HG02870 (cell line): ENCODE measurements at regions not wholly inside any gene's neighbourhood (a gene's known extent, or its start where the extent isn't known, plus 50 kb on each side); places are given as distances from the start of the nearest gene placed in this dataset.
"Not testable (repeated sequence)": the region's sequence is repeated elsewhere in the genome, so short reads cannot be mapped to it uniquely, and the experiment has no call there.

Experiments
- ATAC-seq: cut with Tn5 transposase; IDR thresholded peaks from one replicate; pipeline ENCODE4 v1.9.1; 2021; ENCODE audit warnings: mild to moderate bottlenecking, moderate library complexity; ENCODE audit not compliant: unreplicated experiment

GRCh38 chr2:194095359-194095758, 1561.7 kb upstream of the SLC39A10 start:
- no peak for ATAC-seq

- no peak for ATAC-seq
Measured at GRCh38 chr2:194090251-194090905, 1566.6 kb upstream of the SLC39A10 start.

GRCh38 chr2:194087089-194087958, 1569.7 kb upstream of the SLC39A10 start:
- ATAC-seq = no peak

GRCh38 chr2:194086129-194086528, 1570.9 kb upstream of the SLC39A10 start:
- ATAC-seq = no peak

DNA sequence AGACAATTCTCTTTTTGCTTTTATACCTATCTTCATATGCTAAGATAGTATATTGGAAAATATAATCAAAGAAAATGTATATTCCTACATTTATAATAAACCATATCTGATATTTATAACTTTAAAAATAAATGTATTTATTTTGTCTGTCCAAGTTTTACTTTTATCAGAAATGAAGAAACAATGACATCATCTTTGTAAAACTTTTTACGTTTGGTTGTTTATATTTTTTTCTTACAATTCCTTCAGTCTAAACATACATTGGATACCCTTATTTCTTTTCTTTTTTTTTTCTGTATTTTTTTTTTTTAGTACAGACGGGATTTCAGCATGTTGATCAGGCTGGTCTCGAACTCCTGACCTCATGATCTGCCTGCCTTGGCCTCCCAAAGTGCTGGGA, 1577.0 kb upstream of the SLC39A10 start:
- no peak for ATAC-seq

DNA sequence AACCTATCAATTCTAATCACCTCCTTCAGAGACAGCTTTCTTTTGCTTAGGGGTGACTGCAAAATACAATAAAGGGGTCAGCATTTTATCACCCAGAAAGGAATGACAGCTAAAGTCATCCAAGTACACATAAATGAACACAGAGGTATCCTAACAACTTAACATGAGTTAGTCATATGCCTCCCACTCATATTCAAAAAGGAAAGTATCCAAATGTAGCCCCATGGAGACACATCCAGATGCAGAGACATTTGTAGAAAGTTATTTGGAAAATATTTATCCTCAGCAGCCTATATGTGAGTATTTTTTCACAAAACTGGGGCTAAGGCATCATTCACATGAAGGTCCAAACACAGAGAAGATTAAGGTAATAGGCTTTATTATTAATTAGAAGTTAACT, 1579.7 kb upstream of the SLC39A10 start:
- no peak for ATAC-seq

GRCh38 chr2:194062401-194062800, 1594.6 kb upstream of the SLC39A10 start:
- peak; percentile 43 for ATAC-seq

DNA sequence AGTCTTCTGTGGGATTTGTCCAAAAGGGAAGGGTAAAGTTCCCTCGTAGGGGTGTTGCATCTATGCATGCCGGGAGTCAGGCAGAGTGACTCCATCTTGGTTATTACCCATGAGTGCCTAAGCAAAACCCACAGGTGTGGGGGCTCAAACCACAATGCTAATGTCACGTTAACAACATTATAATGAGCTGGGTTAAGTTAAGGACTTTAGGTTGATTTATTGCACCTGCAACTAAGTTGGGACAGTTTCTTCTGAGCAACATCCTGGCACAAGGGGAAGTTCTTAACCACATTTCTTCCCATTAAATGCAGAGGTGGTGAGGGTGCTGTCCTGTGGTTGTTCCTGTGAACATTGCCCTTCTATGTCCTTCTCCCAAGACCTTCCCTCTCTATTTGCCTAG, 1596.8 kb upstream of the SLC39A10 start:
- no peak for ATAC-seq

- ATAC-seq = no peak
Measured at GRCh38 chr2:194054313-194054712, 1602.7 kb upstream of the SLC39A10 start.

GRCh38 chr2:194044321-194044720, 1612.7 kb upstream of the SLC39A10 start:
- ATAC-seq = no peak

- not testable (repeated sequence) for ATAC-seq
Measured at GRCh38 chr2:194021130-194021529, 1635.9 kb upstream of the SLC39A10 start.

GRCh38 chr2:194020155-194020554, 1636.9 kb upstream of the SLC39A10 start:
- no peak for ATAC-seq

DNA sequence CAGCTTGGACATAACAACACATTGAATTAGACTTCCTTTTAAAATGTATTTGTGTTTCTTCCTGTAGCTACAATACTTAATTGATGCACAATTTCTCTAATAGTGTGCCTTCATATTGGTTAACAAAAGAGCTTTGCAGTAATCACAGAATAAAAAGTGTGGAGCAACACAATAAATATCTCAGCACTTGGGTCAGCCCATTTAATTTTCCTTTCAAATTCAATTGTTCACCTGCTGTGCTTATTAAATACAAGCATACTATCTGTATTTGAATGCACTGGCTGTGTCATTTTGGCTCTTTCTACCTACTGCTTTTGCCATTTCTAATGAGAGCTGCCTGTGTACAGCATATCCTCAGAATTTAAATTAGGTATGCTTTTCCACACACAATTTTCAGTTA, 1641.3 kb upstream of the SLC39A10 start:
- no peak for ATAC-seq

DNA sequence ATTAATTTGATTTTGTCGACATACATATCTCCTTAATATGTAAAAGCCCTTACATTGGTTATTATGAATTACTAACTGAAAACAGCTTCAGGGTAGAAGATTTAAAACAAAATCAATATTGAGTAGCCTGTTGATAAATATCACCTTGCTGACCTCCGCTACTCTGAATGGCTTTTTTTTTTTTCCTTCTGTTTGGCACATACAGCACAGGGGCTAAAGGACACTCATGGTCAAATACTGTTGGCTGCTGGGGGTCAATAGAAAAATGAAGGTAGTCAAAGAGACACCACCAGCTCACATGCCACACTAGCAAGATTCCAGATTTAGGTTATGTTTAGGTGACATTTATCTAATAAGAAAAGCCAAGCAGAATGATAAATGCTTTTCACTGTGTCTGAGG, 1642.4 kb upstream of the SLC39A10 start:
- no peak for ATAC-seq

DNA sequence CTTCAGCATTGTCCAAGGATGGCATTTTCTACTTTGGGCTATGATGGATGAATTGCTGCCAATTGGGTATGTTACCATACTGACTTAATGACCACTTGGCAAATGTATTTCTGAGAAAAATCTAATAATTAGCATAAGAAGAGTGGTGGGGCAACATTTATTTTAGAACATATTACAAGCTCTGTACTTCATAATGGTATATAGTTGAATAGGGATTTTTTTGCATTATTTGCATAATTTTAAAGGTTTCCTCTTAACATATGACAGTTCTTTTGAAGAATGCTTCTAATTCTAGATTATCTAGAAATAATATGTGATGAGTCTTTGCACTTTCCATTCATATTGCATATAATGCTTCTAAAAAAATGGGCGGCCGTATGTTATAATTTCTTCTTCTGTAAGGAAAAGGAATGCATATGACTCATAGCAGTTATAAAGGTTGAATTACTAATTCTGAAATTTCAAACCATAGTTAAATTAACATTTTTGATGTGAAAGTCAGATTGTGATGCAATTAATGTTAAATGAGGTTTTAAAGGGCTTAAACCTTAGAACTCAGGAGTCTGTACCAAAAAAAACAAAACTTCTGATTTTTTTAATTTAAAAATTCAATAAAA, 1652.3 kb upstream of the SLC39A10 start:
- no peak for ATAC-seq

- ATAC-seq = no peak
Measured at GRCh38 chr2:194003911-194004310, 1653.1 kb upstream of the SLC39A10 start.

DNA sequence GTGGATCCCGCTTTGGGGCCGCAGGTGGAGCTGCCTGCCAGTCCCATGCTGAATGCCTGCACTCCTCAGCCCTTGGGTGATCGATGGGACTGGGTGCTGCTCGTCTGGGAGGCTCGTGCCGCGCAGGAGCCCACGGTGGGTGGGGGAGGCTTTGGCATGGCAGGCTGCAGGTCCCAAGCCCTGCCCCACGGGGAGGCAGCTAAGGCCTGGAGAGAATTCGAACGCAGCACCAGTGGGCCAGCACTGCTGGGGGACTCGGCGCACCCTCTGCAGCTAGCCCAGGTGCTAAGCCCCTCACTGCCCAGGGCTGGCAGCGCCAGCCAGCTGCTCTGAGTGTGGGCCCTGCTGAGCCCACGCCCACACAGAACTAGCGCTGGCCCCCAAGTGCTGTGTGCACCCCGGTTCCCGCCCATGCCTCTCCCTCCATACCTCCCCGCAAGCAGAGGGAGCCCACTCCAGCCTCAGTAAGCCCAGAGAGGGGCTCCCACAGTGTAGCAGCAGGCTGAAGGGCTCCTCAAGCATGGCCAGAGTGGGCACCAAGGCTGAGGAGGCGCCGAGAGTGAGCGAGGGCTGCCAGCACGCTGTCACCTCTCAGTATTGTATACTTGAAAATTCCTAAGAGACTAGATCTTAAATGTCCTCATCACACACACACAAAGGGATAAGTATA, 1654.2 kb upstream of the SLC39A10 start:
- no peak for ATAC-seq

DNA sequence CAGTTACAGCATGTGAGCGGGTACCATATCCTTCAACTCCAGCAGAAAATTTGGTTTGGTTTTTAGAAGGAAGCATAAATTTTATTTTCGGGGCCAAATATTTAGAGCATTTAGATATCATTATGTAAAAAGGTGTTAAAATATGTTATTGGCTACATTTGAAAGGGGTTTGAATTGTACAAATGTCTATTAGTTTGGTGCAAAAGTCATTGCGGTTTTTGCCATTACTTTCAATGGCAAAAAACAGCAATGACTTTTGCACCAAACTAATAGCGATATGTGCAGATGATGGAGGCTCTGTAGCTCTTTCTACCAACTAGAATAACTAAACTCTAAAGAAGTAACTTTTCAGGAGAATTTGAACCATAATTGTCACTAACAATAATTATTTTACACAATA, 1666.2 kb upstream of the SLC39A10 start:
- ATAC-seq = no peak

DNA sequence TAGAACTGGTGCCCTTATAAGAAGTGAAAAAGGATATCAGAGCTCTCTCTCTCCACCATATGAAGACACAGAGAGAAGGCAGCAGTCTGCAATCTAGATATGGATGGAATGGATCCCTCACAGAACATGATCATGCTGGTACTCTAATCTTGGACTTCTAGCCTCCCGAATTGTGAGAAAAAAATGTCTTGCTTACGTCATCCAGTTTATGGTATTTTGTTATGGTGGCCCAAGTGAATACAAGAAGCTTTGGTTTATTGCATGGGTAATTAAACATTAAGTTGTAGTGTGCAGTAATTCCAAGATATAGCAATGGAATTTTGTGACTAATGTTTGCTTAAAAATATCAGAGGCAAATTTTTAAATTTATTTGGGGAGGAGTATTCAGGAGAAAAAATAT, 1667.4 kb upstream of the SLC39A10 start:
- ATAC-seq = no peak

GRCh38 chr2:193988784-193989183, 1668.2 kb upstream of the SLC39A10 start:
- ATAC-seq = no peak

- no peak for ATAC-seq
Measured at GRCh38 chr2:193985272-193985671, 1671.8 kb upstream of the SLC39A10 start.
